SK-N-SH treated with all-trans-retinoic acid at 6 μM for 48 hours (cell line): ENCODE measurements at regions not wholly inside any gene's neighbourhood (a gene's known extent, or its start where the extent isn't known, plus 50 kb on each side); places are given as distances from the start of the nearest gene placed in this dataset.

Experiments
- ATAC-seq: fragments of 200-7000 bp; cut with Tn5 transposase; 3 replicates; pipeline ENCODE4 v1.9.1; 2020; ENCODE audit warnings: mild to moderate bottlenecking, moderate library complexity
- ARNTL ChIP-seq: fragments of 450-650 bp; formaldehyde crosslinking; IDR thresholded peaks from 2 replicates; pipeline ENCODE4 v1.5.0; 2020; ENCODE audit warnings: low read depth, mild to moderate bottlenecking, moderate library complexity, borderline replicate concordance
- BACH2 ChIP-seq: fragments of 250-450 bp; sonication (Bioruptor Pico); IDR thresholded peaks from 2 replicates; pipeline ENCODE4 v1.9.0; 2021; ENCODE audit warnings: mild to moderate bottlenecking, borderline replicate concordance
- CSDC2 ChIP-seq: fragments of 250-450 bp; sonication (Bioruptor Pico); IDR thresholded peaks from 2 replicates; pipeline ENCODE4 v1.5.0; 2020; ENCODE audit warnings: mild to moderate bottlenecking, moderate library complexity
- CSRNP3 ChIP-seq: fragments of 250-450 bp; sonication (Bioruptor Pico); IDR thresholded peaks from 2 replicates; pipeline ENCODE4 v1.5.1; 2021; ENCODE audit warnings: mild to moderate bottlenecking, moderate library complexity
- ESRRG ChIP-seq: fragments of 250-450 bp; sonication (Bioruptor Pico); IDR thresholded peaks from 2 replicates; pipeline ENCODE4 v1.6.1; 2021; ENCODE audit warnings: mild to moderate bottlenecking
- GLIS3 ChIP-seq: fragments of 250-450 bp; sonication (Bioruptor Pico); IDR thresholded peaks from 2 replicates; pipeline ENCODE4 v1.5.0; 2020; ENCODE audit warnings: mild to moderate bottlenecking, moderate library complexity
- OSR1 ChIP-seq: fragments of 250-450 bp; sonication (Bioruptor Pico); IDR thresholded peaks from 2 replicates; pipeline ENCODE4 v1.8.0; 2022; ENCODE audit warnings: moderate library complexity, mild to moderate bottlenecking, inconsistent platforms
- POU6F1 ChIP-seq: fragments of 250-450 bp; sonication (Bioruptor Pico); IDR thresholded peaks from 2 replicates; pipeline ENCODE4 v1.8.0; 2021; ENCODE audit warnings: low read depth, mild to moderate bottlenecking, moderate library complexity, borderline replicate concordance
- PPARA ChIP-seq: fragments of 250-450 bp; sonication (Bioruptor Pico); IDR thresholded peaks from 2 replicates; pipeline ENCODE4 v1.5.0; 2020; ENCODE audit warnings: mild to moderate bottlenecking, borderline replicate concordance
- SNAI2 ChIP-seq: fragments of 250-450 bp; sonication (Bioruptor Pico); IDR thresholded peaks from 2 replicates; pipeline ENCODE4 v1.5.0; 2020; ENCODE audit warnings: mild to moderate bottlenecking, moderate library complexity
- TCF4 ChIP-seq: fragments of 250-450 bp; sonication (Bioruptor Pico); IDR thresholded peaks from 2 replicates; pipeline ENCODE4 v1.8.0; 2021; ENCODE audit warnings: mild to moderate bottlenecking, moderate library complexity, borderline replicate concordance
- TOX ChIP-seq: fragments of 250-450 bp; sonication (Bioruptor Pico); IDR thresholded peaks from 2 replicates; pipeline ENCODE4 v1.8.0; 2021; ENCODE audit warnings: mild to moderate bottlenecking, moderate library complexity, borderline replicate concordance
- ZC3H10 ChIP-seq: fragments of 250-450 bp; sonication (Bioruptor Pico); IDR thresholded peaks from 2 replicates; pipeline ENCODE4 v1.5.1; 2021; ENCODE audit warnings: mild to moderate bottlenecking, moderate library complexity
- ZFP3 ChIP-seq: fragments of 250-450 bp; sonication (Bioruptor Pico); IDR thresholded peaks from 2 replicates; pipeline ENCODE4 v1.5.0; 2020; ENCODE audit warnings: mild to moderate bottlenecking, moderate library complexity
- ZNF565 ChIP-seq: fragments of 450-650 bp; formaldehyde crosslinking; conservative IDR thresholded peaks from 2 replicates; pipeline ENCODE4 v1.5.0; 2020; ENCODE audit warnings: low read depth, mild to moderate bottlenecking, moderate library complexity
- ZNF70 ChIP-seq: fragments of 450-650 bp; formaldehyde crosslinking; IDR thresholded peaks from 2 replicates; pipeline ENCODE4 v1.5.0; 2020; ENCODE audit warnings: mild to moderate bottlenecking, moderate library complexity
- ZNF8 ChIP-seq: fragments of 450-650 bp; formaldehyde crosslinking; IDR thresholded peaks from 2 replicates; pipeline ENCODE4 v1.5.0; 2020; ENCODE audit warnings: mild to moderate bottlenecking, moderate library complexity
- TF ChIP-seq, protein P1 (sequence below): fragments of 250-450 bp; sonication (Bioruptor Pico); IDR thresholded peaks from 2 replicates; pipeline ENCODE4 v1.5.0; 2020; ENCODE audit warnings: mild to moderate bottlenecking, moderate library complexity
- TF ChIP-seq, protein P2 (sequence below): fragments of 250-450 bp; sonication (Bioruptor Pico); IDR thresholded peaks from 2 replicates; pipeline ENCODE4 v1.5.1; 2020; ENCODE audit warnings: low read depth, mild to moderate bottlenecking, moderate library complexity

GRCh38 chr11:91650802-91651201 is 573.8 kb upstream of the FAT3 start:
- ATAC-seq, result no peak

DNA sequence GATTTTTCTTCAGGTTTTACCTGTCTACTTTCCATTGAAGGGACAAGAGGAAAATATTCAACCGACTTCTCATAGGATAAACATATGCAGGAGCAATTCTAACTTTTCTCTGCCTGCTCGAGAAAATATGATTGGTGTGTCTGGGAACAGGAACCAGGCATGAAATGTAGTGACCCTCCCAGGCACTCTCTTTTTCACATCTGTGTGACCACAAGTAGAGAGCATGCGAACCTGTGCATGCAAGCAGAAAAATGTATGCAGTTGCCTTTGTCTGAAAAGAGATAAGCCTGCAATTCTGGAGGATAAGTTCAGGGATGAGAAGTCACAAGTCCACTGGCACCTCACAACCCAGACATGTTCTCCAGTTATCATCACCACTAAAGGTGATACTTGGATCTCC is 583.5 kb upstream of the FAT3 start:
- TF ChIP-seq ZC3H10, result no peak
- ATAC-seq, result no peak

More at GRCh38 chr11:91650802-91651201, 573.8 kb upstream of the FAT3 start:
- TF ChIP-seq ZFP3 (CRISPR knock-in tag) (no peak), TCF4 (CRISPR knock-in tag) (0 out of 2 replicates have a peak, but pooled peaks have one; percentile 54)

- TF ChIP-seq, protein P1, sequence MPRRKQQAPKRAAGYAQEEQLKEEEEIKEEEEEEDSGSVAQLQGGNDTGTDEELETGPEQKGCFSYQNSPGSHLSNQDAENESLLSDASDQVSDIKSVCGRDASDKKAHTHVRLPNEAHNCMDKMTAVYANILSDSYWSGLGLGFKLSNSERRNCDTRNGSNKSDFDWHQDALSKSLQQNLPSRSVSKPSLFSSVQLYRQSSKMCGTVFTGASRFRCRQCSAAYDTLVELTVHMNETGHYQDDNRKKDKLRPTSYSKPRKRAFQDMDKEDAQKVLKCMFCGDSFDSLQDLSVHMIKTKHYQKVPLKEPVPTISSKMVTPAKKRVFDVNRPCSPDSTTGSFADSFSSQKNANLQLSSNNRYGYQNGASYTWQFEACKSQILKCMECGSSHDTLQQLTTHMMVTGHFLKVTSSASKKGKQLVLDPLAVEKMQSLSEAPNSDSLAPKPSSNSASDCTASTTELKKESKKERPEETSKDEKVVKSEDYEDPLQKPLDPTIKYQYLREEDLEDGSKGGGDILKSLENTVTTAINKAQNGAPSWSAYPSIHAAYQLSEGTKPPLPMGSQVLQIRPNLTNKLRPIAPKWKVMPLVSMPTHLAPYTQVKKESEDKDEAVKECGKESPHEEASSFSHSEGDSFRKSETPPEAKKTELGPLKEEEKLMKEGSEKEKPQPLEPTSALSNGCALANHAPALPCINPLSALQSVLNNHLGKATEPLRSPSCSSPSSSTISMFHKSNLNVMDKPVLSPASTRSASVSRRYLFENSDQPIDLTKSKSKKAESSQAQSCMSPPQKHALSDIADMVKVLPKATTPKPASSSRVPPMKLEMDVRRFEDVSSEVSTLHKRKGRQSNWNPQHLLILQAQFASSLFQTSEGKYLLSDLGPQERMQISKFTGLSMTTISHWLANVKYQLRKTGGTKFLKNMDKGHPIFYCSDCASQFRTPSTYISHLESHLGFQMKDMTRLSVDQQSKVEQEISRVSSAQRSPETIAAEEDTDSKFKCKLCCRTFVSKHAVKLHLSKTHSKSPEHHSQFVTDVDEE (CRISPR knock-in tag), result no peak
- TF ChIP-seq GLIS3 (CRISPR knock-in tag) (no peak), ZNF8 (CRISPR knock-in tag) (no peak), BACH2 (CRISPR knock-in tag) (no peak), ZNF565 (CRISPR knock-in tag) (no peak), TOX (CRISPR knock-in tag) (no peak), POU6F1 (no peak), PPARA (CRISPR knock-in tag) (no peak), ESRRG (CRISPR knock-in tag) (no peak), ZFP3 (CRISPR knock-in tag) (no peak), CSRNP3 (CRISPR knock-in tag) (no peak), OSR1 (CRISPR knock-in tag) (no peak), CSDC2 (CRISPR knock-in tag) (no peak), ARNTL (CRISPR knock-in tag) (no peak)
- TF ChIP-seq, protein P2, sequence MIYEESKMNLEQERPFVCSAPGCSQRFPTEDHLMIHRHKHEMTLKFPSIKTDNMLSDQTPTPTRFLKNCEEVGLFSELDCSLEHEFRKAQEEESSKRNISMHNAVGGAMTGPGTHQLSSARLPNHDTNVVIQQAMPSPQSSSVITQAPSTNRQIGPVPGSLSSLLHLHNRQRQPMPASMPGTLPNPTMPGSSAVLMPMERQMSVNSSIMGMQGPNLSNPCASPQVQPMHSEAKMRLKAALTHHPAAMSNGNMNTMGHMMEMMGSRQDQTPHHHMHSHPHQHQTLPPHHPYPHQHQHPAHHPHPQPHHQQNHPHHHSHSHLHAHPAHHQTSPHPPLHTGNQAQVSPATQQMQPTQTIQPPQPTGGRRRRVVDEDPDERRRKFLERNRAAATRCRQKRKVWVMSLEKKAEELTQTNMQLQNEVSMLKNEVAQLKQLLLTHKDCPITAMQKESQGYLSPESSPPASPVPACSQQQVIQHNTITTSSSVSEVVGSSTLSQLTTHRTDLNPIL, result no peak
- no peak for ATAC-seq
Observed at GRCh38 chr11:91639359-91639758, 585.3 kb upstream of the FAT3 start.

DNA sequence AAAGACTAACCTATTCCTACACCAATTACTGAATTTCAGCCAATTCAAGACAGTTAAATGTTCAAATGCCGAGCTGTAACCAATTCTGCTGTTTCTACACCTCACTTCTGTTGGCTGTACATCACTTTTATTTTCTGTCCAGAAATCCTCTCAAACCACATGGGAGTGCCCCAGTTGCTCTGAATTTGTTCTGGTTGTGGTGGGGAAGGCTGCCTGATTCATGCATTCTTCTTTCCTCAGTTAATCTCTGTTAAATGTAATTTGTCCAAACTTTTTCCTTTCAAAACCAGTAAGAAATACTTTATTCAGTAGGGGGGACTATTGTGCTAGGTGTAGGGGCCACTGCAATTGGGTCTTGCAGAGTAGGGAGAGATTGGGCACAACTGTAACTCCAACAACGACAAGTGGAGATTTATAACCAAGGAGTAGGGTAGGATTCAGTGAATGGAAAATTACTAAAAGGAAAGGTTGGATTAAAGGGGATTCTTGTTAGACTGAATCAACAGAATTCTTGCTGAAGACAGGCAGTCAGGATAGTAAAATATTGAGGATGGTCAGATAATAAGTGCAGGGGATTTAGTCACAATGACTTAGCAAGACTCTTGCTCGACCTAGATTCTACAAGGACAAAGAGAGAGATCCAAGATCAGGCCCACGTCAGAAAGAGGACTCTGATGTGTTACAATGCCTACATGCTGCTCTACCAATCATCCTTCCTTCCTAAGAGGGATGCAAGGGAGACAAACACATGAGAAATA is 593.5 kb upstream of the FAT3 start:
- TF ChIP-seq SNAI2 (CRISPR knock-in tag), result no peak
- no peak for TF ChIP-seq OSR1 (CRISPR knock-in tag)
- TF ChIP-seq ZFP3 (CRISPR knock-in tag), result no peak
- TF ChIP-seq ZNF565 (CRISPR knock-in tag), result no peak
- no peak for TF ChIP-seq ZC3H10
- no peak for TF ChIP-seq ZNF70 (CRISPR knock-in tag)

DNA sequence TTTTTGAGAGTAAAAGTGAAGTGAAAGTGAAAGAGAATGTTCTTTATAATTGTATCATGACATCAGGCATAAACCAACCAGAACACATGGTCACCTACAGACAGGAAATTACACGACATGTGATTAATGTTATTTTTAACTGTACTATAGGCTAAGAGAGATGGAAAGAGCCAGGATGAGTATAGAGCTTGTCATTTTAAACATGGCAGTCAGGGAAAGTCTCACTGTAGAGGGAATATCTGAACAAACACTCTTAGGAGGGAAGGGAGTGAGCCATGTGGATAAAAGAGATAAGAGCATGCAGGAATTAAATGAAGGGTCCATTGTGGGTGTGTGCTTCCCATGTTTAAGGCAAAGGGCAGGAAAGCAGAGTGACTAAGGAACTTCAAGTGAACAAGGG is 599.1 kb upstream of the FAT3 start:
- TF ChIP-seq GLIS3 (CRISPR knock-in tag), result no peak
- no peak for ATAC-seq

More for the DNA sequence above, 593.5 kb upstream of the FAT3 start:
- ATAC-seq, result no peak
